NT2/D1 (cell line): ENCODE measurements at regions not wholly inside any gene's neighbourhood (a gene's known extent, or its start where the extent isn't known, plus 50 kb on each side); places are given as distances from the start of the nearest gene placed in this dataset.

Experiments used
- SUZ12 ChIP-seq: IDR thresholded peaks from 2 replicates; pipeline ENCODE4 v1.6.1; 2011; ENCODE audit not compliant: insufficient read length, insufficient read depth; ENCODE audit errors: extremely low read depth
- YY1 ChIP-seq: IDR thresholded peaks from 2 replicates; pipeline ENCODE4 v1.6.1; 2011; ENCODE audit not compliant: insufficient read length, insufficient read depth
- ZNF274 ChIP-seq: IDR thresholded peaks from 2 replicates; pipeline ENCODE4 v1.6.1; 2011; ENCODE audit warnings: mild to moderate bottlenecking, low read depth, low read length

DNA sequence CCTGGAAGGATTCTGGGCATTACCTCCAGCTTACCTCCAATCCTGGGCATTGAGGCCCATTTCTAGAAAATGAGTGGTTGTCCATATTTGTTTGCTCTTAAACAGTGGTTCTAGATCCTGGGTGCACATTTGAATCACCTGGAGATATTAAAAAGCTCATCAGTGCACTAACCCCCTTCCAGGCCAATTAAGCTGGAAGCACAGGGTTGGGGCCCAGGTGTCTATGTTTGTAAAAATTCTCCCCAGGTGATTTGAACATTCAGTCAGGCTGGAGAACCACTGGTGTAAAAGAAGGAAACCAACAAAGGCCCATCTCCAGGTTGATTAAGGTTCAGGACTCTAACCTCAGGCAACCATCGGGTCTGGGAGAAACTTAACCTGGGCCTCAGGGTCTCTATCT, 102.6 kb upstream of the NANOS1 start:
- no peak for TF ChIP-seq ZNF274
- TF ChIP-seq SUZ12, result no peak
- TF ChIP-seq YY1, result no peak
